ENCODE measurements at regions not wholly inside any gene's neighbourhood (a gene's known extent, or its start where the extent isn't known, plus 50 kb on each side); places are given as distances from the start of the nearest gene placed in this dataset.

DNA sequence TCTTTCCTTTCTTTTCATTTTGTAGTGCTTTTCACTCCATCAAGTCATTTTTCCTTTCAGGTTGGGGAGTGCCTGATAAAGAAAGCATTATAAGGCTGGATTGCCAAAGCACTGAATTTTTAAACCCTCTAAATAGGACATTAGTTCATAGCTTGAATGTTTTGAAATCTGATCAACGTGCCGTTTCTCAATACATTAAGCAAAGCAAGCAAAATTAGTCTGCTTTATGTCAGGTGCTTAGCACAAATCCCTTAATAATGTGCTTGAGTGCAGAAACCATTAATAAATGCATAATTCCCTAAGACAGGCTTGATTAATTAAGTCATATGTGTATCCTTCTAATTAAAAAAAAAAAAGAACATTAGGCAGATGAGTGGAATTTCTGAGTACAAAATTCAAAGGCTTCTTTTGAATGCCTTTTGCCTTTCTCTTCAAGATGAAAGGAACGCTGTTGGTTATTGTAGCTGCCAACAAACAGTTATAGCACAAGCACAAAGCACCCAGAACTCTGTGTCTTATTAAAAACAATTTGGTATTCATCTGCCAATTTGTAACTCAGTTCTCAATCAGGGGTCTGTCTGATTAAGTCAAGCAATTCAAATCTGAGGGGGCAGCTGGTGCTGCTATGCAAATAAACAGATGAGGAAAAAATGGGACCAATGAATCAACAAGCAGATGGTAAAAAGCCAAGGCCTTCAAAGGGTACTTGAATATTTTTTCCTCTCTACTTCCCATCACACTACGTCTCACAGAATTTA lies 233.7 kb downstream of the TLE1 start:
- H3K9me3 ChIP-seq (ENCODE audit: low read depth) = no peaks in the 10 kb centered on the region
- Mint-ChIP-seq H3K27ac (no peak overlapping the region), H3K4me3 (no peak overlapping the region), H3K9me3 (peaks cover 10% of the 10 kb centered on the region), H3K36me3 (no peaks in the 10 kb centered on the region), H3K4me1 (peaks cover 4% of the 10 kb centered on the region), H3K27me3 (ENCODE audit: insufficient read depth, low read depth) (peaks cover 2% of the 10 kb centered on the region)
- no peak overlapping the region for H3K4me2 ChIP-seq
- H3K9ac ChIP-seq = no peak overlapping the region
- H3K27me3 ChIP-seq = no peaks in the 10 kb centered on the region
- no peaks in the 10 kb centered on the region for H3F3A ChIP-seq (ENCODE audit: low read depth)
- no peaks in the 10 kb centered on the region for H3K36me3 ChIP-seq
- no peak overlapping the region for H3K4me3 ChIP-seq
- H3K79me2 ChIP-seq (ENCODE audit: low read depth) = no peaks in the 10 kb centered on the region
- no peaks in the 10 kb centered on the region for H3K4me1 ChIP-seq
- H4K20me1 ChIP-seq (ENCODE audit: low read depth) = no peaks in the 10 kb centered on the region
- no peak overlapping the region for H3K27ac ChIP-seq
- no peak for DNase-seq (ENCODE audit: low spot score)
- no peak overlapping the region for H2AFZ ChIP-seq (replicated peaks)
- TF ChIP-seq EZH2 (IDR thresholded peaks at IDR 0.05) = no peak
- TF ChIP-seq, protein P1, sequence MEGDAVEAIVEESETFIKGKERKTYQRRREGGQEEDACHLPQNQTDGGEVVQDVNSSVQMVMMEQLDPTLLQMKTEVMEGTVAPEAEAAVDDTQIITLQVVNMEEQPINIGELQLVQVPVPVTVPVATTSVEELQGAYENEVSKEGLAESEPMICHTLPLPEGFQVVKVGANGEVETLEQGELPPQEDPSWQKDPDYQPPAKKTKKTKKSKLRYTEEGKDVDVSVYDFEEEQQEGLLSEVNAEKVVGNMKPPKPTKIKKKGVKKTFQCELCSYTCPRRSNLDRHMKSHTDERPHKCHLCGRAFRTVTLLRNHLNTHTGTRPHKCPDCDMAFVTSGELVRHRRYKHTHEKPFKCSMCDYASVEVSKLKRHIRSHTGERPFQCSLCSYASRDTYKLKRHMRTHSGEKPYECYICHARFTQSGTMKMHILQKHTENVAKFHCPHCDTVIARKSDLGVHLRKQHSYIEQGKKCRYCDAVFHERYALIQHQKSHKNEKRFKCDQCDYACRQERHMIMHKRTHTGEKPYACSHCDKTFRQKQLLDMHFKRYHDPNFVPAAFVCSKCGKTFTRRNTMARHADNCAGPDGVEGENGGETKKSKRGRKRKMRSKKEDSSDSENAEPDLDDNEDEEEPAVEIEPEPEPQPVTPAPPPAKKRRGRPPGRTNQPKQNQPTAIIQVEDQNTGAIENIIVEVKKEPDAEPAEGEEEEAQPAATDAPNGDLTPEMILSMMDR (IDR thresholded peaks at IDR 0.05) = no peak
- no peak for TF ChIP-seq EZH2phosphoT487 (IDR thresholded peaks at IDR 0.05)

DNA sequence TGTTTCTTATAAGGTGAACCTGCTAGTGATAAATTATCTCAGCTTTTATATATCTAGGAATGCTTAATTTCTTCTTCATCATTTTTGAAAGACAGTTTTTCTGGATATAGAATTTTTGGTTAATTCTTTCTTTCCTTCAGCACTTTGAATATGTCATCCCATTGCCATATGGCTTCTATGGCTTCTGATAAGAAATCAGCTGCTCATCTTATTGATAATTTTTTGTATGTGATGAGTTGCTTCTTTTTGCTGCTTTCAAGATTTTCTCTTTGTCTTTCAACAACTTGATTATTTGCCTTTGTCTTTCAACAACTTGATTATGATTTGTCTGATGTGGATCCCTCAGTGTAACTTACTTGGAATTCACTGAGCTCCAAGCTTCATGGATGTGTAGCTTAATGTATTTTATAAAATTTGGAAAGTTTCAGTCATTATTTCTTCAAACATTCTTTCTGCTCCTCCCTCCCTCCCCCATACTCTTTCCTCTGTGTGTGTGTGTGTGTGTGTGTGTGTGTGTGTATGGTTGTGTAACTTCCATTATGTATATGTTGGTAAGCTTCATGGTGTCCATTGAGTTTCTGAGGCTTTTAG lies 243.9 kb downstream of the TLE1 start:
- H3K36me3 ChIP-seq = no peaks in the 10 kb centered on the region
- no peaks in the 10 kb centered on the region for H3K4me1 ChIP-seq
- no peaks in the 10 kb centered on the region for H3F3A ChIP-seq (ENCODE audit: low read depth)
- H3K9me3 ChIP-seq (ENCODE audit: low read depth) = no peaks in the 10 kb centered on the region
- Mint-ChIP-seq H3K4me1 (no peaks in the 10 kb centered on the region), H3K4me3 (no peak overlapping the region), H3K27me3 (ENCODE audit: insufficient read depth, low read depth) (peaks cover 3% of the 10 kb centered on the region), H3K27ac (no peak overlapping the region), H3K9me3 (peaks cover 52% of the 10 kb centered on the region), H3K36me3 (peaks cover 6% of the 10 kb centered on the region)
- H3K4me3 ChIP-seq = no peak overlapping the region
- no peak overlapping the region for H3K4me2 ChIP-seq
- H4K20me1 ChIP-seq (ENCODE audit: low read depth) = no peaks in the 10 kb centered on the region
- DNase-seq (ENCODE audit: low spot score) = no peak
- H3K79me2 ChIP-seq (ENCODE audit: low read depth) = no peaks in the 10 kb centered on the region
- TF ChIP-seq, protein P1 (IDR thresholded peaks at IDR 0.05) = no peak
- TF ChIP-seq EZH2phosphoT487 (IDR thresholded peaks at IDR 0.05) (no peak), EZH2 (IDR thresholded peaks at IDR 0.05) (no peak)
- no peak overlapping the region for H3K9ac ChIP-seq
- H2AFZ ChIP-seq (replicated peaks) = no peak overlapping the region
- H3K27ac ChIP-seq = no peak overlapping the region
- H3K27me3 ChIP-seq = no peaks in the 10 kb centered on the region

DNA sequence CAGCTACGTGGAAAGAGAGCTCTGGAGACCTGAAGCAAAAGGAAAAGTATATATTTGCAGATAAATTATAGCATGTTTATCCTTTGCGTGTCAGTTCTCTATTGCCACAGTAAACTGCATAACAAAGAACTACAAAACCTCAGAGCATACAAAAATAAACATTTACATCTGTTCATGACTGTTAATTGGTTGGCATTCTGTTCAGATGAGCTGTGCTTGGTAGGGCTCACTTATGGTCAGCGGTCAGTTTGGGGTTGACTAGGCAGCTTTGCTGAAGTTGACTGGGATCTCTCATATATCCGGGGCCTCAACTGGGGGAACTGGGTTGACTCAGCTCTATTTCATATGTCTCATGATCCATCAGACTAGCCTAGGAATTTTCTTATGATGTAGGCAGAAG lies 257.7 kb downstream of the TLE1 start:
- no peaks in the 10 kb centered on the region for H3K27me3 ChIP-seq
- no peaks in the 10 kb centered on the region for H3K36me3 Mint-ChIP-seq
- no peaks in the 10 kb centered on the region for H3K4me1 ChIP-seq
- no peaks in the 10 kb centered on the region for H3K79me2 ChIP-seq (ENCODE audit: low read depth)
- H3K4me3 ChIP-seq = no peak overlapping the region
- TF ChIP-seq EZH2 (IDR thresholded peaks at IDR 0.05) = no peak
- no peak for TF ChIP-seq EZH2phosphoT487 (IDR thresholded peaks at IDR 0.05)
- TF ChIP-seq, protein P1 (IDR thresholded peaks at IDR 0.05) = no peak
- H3K27ac ChIP-seq = no peak overlapping the region
- H2AFZ ChIP-seq (replicated peaks) = no peak overlapping the region
- H3K4me3 Mint-ChIP-seq = no peak overlapping the region
- DNase-seq (ENCODE audit: low spot score) = no peak
- peaks cover 23% of the 10 kb centered on the region for H3K9me3 ChIP-seq (ENCODE audit: low read depth)
- peaks cover 4% of the 10 kb centered on the region for H3K36me3 ChIP-seq
- H3K4me1 Mint-ChIP-seq = no peaks in the 10 kb centered on the region
- H3K9me3 Mint-ChIP-seq = peaks cover 28% of the 10 kb centered on the region
- no peaks in the 10 kb centered on the region for H4K20me1 ChIP-seq (ENCODE audit: low read depth)
- H3K4me2 ChIP-seq = no peak overlapping the region
- H3K27ac Mint-ChIP-seq = no peak overlapping the region
- H3K27me3 Mint-ChIP-seq (ENCODE audit: insufficient read depth, low read depth) = peaks cover 2% of the 10 kb centered on the region
- peaks cover 5% of the 10 kb centered on the region for H3F3A ChIP-seq (ENCODE audit: low read depth)
- H3K9ac ChIP-seq = no peak overlapping the region

Measured in neural progenitor cell (in vitro differentiated cells).